GM18502 (cell line): ENCODE measurements at regions not wholly inside any gene's neighbourhood (a gene's known extent, or its start where the extent isn't known, plus 50 kb on each side); places are given as distances from the start of the nearest gene placed in this dataset.

Source experiments
- ATAC-seq: cut with Tn5 transposase; IDR thresholded peaks from one replicate; pipeline ENCODE4 v1.9.1; 2021; ENCODE audit warnings: mild to moderate bottlenecking; ENCODE audit not compliant: unreplicated experiment, poor library complexity

DNA sequence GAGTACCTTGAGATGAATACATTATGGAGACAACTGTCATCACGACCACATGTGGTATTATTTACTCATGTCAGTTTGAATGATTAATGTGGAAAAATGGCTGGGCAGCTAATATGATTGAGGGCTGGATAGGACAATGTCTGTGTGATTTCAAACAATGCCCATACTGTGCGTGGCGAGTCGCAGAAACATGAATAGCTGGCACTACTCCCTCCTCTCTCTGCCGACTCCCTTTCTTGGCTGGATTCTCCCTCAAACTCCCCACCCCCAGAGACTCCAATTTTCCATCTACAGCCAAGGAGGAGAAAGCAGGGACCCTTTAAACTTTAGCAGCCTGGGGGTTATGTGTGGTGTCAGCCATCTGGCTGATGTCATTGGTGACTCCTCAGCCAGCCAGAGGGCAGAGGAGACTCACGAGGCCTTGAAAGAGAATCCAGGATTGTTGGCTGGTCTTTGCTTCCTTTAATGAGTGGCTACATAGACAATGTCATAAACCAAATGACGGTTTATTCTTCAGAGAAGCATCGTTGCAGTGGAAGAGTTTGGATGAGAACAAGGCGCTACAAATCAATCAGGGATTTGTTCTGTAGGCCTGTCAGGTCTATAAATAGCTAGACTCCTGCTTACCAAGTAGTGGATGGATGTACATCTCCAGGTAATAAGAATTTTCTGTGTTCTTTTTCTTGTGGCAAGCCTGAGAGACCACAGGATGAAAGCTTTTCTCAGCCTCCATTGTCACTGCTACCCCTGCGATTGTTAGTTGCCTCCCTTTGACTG, 165.6 kb downstream of the DLEU7 start:
- ATAC-seq, result no peak

DNA sequence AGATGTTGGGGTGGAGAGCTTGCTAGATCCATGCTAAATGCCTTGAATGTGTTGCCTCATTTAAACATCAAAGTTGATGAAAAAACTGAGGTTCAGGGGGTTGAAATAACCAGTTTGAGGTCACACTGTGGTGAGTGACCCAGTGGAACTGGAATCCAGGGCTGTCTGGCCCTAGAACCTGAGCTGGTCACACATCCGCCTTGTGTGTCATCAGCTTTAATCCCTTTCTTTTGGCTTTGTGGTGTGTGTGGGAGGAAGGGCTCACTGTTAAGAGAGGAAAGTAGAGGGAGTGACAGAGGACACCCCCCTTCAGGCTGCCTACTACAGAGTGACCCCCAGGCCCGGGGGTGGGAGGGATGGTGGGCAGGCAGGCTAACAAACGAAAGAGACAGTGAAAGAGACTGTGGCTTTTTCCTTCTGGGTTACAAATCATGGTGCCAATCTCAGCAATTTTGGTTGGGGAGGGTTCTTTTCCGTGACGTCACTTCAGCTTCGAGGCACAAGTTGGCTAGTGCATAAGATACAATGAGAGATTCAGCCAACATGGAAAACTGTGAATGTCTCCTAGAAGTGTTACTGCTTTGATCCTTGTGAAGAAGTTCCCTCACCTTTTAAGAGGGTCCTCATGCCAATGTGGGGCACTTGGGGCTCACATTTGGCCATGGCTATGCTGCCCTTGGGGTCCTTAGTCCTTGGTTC, 164.9 kb downstream of the DLEU7 start:
- no peak for ATAC-seq

DNA sequence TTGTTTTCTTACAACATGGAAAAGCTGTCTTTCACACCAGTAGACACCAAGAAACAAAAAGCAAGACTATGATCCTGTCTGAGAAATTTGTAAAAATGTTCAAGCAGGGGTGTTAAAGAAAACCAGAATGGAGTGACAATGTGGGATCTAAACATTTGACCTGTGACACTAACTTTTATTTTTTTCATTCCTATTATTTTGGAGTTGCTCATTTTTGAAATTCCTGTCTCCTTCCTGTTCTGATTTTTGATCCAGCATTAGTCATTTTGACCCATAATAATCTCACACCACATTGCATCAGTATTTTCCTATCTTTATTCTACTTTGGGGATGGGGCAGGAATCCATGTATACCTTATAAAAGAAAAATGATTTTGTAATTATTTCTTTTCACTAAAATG, 164.2 kb downstream of the DLEU7 start:
- ATAC-seq, result no peak

DNA sequence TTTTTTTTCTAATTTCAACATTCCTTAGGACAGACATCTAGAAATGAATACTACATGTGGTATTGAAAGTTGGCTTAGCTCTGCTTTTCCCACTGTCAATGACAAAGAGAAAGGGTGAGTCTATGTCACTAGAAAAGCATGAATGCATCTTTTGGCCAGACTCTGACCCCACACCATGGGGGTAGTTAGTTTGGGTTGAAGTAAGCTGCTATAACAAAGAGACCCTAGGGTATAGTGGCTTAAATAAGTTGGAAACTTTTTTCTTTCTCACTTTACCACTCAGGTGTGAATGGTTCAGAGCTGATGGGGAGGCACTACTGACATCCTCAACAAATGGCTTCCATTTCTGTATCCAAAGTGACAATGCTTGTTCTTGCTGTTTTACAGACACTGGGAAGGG, 161.5 kb downstream of the DLEU7 start:
- no peak for ATAC-seq

DNA sequence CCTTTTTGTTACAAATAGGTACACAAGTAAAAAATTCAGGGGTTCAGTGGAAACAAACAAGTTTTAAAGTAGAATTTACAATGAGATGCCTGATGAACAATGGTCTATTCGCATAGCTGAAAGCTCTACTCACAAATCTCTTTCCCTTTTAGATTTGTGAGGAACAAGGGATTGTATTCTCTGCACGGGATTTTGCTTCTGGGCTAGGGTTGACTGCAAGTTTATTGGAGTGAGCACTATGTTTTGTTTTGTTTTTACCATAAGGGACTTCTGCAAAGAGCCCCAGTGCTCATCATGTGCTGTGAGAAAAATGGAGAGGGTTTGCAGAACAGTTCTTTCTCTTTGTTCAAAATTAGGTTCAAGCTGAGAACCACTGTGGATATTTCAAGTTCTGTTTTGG, 160.5 kb downstream of the DLEU7 start:
- ATAC-seq, result no peak

DNA sequence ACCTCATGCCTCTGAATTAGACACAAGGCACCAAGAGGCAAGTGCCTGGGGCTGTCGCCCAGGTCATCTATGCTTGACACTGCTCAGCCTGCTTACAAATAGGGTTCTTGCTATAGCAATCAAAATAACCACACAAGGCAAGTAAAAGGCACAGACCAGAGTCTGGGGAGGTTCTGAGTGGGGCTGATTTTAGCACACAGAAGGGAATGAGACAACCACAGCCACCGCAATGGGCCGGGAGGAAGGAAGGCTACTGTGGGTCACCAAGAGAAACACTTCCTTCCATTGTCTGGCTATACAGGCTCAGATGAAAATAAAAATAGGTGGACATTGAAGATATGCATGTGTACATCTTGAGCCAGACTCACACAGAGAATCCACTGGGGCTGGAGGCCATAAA, 159.1 kb downstream of the DLEU7 start:
- no peak for ATAC-seq

DNA sequence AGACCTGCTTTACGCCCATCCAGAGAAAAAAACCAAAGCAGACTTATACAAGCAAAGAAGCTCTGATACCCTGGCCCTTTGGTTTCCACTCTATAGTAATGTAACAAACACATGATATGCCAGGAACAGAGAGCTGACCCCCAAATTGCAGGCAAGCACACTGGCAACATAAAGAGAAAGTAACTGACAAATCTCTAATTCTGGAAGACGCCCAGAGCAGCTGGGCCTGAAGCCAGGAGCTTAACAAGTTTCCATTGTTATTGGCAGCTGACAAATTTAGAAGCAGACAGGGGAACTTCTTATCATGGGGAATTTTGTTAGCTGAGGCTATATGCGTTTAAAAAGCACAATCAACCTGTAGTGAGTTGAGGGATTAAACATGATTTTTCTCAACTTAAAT, 158.0 kb downstream of the DLEU7 start:
- ATAC-seq, result no peak

DNA sequence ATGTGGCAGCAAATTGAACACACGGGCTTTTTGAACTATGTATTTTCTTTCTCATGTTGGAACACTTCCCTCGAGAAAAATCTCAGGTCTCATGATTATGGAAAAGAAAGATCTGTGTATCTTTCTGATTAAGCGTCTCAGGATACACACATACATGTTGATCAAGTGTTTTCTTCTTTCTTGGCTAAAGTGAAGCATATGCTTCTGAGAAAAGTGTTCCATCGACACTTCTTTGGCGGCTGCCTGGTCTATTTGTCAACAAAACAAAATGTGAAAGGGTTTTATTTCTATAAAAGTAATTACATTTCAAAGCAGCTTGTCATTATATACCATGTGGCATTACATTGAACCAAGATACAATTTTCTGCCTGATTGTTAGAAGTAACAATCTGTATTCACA, 157.5 kb downstream of the DLEU7 start:
- no peak for ATAC-seq

DNA sequence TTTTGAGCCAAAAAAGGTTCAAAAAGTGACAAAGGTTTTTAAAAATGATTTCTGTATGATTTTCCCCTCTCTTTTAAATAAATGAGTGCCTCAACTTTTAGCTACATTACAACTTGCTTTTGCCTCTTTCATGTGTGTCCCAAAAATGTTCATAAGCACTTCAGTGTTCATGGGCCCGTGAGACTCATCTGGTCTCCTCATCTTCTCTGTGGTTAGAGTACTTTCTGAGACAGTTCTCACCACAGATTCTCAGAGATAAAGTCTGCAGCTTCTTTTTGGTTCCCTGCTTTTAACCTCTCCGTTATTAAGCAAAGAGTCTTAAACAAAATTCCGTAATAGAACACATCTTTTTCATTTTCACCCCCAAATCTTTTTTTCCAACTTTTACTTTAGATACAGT, 156.9 kb downstream of the DLEU7 start:
- ATAC-seq, result no peak

DNA sequence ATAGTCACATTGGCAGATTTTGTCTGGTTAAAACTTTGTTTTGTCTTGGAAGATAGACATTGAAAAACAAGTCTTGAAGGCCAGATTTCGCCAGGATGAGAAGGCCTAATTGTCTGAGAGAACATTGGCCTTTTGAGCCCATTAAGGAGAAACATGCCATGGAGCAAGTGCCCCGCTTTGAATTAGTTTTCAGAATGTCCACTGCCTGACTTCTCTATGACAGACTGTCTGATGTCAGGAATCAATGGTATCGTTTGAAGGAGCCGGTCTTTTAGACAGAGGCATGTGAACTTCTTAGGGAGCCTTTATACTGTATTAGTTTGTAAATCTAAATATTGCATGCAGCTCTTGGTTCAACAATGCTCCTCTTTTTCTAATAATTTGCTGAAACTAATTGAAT, 155.9 kb downstream of the DLEU7 start:
- no peak for ATAC-seq

DNA sequence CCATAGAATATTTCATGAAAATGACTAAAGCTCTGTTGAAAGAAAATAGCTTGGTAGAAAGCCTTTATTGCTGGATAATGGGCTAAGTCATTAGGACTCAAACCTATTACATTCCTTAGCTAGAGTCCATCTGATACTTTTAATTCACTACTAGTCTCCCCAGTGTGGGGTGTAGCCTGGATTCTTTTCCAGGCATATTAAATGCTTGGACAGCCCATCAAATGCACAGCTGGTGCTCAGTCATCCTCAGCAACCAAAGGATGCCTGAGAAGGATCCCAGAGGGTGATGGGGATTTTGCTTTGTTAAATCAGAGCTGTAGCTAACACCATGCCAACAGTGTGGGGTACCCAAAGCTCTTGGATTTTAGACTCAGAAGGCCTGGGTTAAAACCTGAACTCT, 153.5 kb downstream of the DLEU7 start:
- ATAC-seq, result no peak

DNA sequence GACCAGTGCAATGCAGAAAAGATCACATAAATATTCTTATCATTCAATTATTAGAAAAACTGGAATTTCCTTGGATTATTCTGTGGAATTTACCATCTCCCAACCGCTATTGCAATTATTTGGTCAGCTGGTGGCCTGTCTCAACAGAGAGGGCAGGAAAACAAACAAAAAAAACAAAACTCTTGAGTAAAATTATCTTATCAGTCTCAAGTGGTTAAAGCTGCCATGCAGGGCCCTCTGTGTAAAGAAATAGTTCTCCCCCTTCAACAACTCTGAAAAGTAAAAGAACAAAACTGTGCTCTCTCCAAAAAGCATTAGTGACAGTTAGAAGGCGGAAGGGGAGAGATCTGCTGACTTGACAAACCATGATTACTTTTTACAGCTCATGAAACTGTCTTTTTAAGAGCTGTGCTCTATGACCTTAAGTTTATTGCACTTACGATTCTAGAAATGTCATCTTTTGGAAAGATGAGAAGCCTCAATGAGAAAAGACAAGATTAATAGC, 152.3 kb downstream of the DLEU7 start:
- ATAC-seq, result no peak

DNA sequence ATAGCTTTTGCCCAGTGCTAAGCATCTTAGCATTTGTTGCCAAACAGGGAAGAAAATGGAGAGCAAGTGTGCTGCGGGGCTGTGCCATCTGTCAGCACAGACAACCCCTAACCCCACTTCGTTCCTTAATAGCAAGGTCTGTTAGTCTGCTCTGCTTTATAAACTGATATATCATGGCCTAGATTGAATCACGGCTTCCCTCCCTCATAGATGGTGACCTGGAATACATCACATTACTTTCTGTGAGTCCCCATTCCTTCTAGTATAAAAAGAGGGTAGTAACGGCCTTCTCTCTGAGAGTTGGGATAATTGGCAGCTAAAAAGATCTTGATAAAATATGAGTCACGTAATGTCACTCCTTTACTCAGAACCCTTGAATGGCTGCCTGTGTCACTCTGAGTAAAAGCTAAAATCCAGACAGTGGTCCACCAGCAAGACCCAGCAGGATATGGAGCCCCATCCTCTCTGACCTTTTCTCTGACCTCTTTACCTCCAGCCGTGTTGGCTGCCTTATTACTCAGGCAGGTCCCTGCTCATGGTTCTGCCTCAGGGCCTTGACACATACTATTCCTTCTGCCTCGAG, 151.7 kb downstream of the DLEU7 start:
- ATAC-seq, result no peak

DNA sequence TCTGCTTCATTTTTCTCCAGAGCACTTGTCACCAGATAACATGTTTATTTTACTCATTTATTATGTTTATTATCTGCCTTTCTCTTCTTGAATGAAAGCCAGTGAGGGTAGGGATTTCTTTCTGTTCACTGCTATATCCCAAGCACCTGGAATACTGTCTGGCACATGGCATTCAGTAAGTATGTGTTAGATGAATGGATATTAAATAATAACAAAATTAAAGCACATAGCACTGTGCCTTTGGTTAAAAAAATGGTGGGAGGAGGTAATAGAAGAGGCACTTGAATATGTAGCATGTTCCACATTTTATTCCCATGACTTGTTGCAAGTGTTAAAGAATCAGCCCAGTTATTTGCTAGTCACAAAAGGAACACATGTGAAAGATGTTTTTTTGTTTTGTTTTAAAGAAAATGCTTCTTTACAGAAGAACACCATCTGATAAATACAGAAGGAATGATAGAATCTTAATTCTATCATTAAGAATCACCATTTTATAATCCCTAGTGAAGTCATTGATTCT, 151.0 kb downstream of the DLEU7 start:
- ATAC-seq, result no peak

DNA sequence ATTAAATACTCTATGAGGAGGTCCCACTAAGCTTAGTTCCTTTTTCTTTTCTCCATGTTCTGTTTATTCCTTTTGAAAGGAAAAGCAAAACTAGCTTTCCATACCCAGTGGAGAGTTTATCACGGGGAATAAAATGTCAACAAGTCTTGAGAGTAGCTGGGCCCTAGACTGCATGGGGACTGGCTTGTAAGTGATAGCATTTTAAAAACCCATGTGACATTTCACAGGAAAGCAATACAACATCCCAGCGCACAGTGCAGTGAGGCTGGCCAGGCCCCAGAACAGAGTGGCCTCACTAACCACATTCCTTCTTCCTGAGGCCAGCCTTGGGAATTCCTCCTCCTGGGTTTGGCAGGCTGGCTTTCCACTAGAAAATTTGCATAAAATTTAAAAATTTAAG, 149.8 kb downstream of the DLEU7 start:
- no peak for ATAC-seq

DNA sequence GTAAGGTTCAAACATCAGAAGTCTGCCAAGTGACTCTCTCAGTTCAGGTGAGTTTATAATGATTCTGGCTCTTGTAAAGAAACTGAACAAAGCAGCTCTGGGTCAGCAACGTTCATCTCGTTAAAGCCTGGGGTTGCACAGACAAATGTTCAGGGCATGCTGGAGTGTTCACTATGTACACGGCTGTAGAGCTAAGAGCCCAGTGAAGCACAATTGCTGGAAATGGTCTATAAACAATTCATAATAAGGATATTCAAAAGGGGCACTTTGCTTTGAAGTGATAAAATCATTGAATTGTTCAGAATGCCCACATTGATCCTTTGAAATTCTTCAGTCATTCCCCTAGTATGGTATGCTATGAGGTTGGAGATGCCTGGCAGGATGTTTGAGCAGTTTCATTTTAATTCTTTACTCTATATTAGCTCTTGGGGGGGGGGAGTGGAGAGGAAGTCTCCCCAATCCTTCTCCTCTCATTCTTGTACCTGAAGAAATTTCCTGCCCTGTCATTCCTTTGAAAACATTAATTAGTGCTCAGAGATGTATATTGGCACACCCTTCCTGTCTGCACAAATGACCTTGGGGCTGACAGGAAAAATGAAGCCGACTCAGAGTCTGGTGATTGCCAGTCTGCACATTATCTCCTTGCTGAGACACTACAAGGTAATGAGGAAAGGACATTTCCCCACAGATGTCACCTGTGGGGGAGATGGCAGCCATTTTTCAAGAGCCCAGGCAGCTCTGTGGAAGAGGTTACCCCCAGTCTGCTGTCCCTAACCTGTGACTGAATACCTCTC, 145.5 kb downstream of the DLEU7 start:
- ATAC-seq, result no peak

DNA sequence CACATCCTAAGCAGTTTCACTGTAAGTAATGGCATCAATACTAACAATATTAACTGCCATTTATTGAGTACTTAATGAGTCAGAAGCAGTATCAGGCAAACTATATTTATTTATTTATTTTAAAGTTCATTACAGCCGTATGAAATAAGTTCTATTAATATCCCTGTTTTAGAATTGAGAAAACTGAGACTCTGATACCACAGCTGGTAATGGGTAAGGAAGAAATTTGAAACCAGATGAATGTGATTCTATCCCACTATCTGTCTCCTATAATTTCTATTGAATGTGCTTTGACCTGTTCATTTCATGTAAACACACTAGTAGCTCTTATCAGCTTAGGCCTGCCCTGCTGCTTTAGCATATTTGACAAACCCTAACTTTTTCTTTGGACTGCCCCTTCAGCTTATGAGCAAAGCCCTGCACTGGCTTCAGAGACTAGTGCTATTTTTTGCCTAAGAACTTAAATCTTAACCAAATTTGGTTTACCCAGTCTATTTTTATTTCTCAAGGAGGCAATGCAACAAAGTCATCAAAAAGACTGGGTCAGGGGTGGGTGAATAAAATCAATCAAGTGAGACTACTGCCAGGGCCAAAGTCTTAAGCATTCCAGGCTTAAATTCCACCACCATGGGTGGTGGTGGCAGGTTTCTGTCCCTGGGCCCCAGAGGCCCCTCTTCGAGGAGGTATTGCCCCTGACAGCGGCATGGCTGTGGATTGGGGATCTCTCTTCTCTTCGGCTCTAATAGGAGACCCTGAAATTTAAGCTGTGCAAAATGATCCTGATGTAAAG, 143.4 kb downstream of the DLEU7 start:
- ATAC-seq, result no peak

DNA sequence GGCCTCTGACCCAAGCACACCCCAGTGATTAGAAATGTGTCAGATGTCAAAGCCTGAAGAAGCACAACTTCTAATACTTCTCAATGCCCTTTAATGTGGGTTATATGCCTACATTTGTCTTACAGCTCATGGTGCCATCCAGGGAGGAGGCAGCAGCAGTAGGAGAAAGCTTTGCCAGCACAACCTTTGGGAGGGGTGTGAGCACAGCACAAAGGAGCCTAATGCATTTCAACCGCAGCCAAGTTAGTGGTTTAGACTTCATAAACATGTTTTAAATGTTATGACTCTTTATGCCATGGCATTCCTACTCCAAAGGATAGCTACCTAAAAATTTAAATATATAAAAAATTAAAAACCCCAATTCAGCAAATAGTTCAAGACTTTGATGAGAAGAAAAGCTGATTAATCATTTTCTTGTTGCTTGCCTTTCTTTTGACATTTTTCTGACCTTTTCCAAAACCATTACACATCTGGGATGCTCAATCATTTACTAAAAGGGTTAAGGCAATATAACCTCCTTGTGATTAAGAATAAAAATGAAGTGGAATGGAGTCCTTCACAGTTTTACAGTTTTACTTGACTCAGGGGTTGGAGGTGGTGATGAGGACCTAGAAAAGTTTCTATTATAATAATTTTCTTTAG, 142.7 kb downstream of the DLEU7 start:
- ATAC-seq, result no peak

DNA sequence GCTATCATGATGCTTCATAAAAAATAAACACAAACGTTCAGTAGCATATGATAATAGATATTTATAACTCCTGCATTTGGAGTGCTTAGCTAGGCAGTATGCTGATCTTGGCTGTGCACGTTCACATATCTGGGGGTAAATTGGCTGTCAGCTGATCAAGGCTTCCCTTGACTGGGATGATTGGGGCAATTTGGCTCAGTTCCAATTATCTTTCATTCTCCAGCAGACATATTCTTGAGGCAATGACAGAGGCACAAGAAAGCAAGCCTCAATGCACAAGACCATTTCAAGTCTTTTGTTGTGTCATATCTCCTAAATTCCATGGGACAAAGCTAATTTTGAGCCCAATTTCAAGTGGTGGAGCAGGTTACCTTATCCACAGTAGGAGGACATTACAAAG, 142.0 kb downstream of the DLEU7 start:
- ATAC-seq, result no peak
